DOHH2 (cell line): ENCODE measurements at regions not wholly inside any gene's neighbourhood (a gene's known extent, or its start where the extent isn't known, plus 50 kb on each side); places are given as distances from the start of the nearest gene placed in this dataset.

ENCODE experiments used
- H3F3A ChIP-seq: fragments of 200-600 bp; sonication (generic), shearing (Covaris generic); 2 replicates; pipeline ENCODE4 v1.6.0; 2016; ENCODE audit warnings: antibody characterized with exemption, mild to moderate bottlenecking; ENCODE audit not compliant: control insufficient read depth, insufficient read depth
- H3K27ac ChIP-seq: fragments of 200-600 bp; sonication (generic); 2 replicates; pipeline ENCODE4 v1.5.1; 2014; ENCODE audit warnings: low read depth, mild to moderate bottlenecking, low read length, moderate library complexity
- H3K27me3 ChIP-seq: fragments of 200-600 bp; sonication (generic); 2 replicates; pipeline ENCODE4 v1.6.1; 2014; ENCODE audit warnings: mild to moderate bottlenecking, low read length, mixed read lengths; ENCODE audit not compliant: control insufficient read depth
- H3K36me3 ChIP-seq: fragments of 200-600 bp; sonication (generic); 2 replicates; pipeline ENCODE4 v1.6.1; 2014; ENCODE audit warnings: mild to moderate bottlenecking, low read length, moderate library complexity, mixed read lengths; ENCODE audit not compliant: control insufficient read depth
- H3K4me1 ChIP-seq: fragments of 200-600 bp; sonication (generic); 2 replicates; pipeline ENCODE4 v1.6.1; 2014; ENCODE audit warnings: mild to moderate bottlenecking, low read length, mixed read lengths; ENCODE audit not compliant: control insufficient read depth
- H3K4me2 ChIP-seq: fragments of 200-600 bp; sonication (generic); 2 replicates; pipeline ENCODE4 v1.6.0; 2014; ENCODE audit warnings: mild to moderate bottlenecking, low read length, moderate library complexity
- H3K4me3 ChIP-seq: fragments of 200-600 bp; sonication (generic); 2 replicates; pipeline ENCODE4 v1.5.1; 2014; ENCODE audit warnings: mild to moderate bottlenecking, low read length, mixed read lengths
- H3K79me2 ChIP-seq: fragments of 200-600 bp; sonication (generic); 2 replicates; pipeline ENCODE4 v1.6.1; 2014; ENCODE audit warnings: mild to moderate bottlenecking, low read length, mixed read lengths; ENCODE audit not compliant: control insufficient read depth
- H3K9me2 ChIP-seq: fragments of 200-600 bp; sonication (generic); replicated peaks from 2 replicates; pipeline ENCODE4 v1.6.1; 2014; ENCODE audit warnings: mild to moderate bottlenecking, low read length, mixed read lengths; ENCODE audit not compliant: control insufficient read depth
- H3K9me3 ChIP-seq: fragments of 200-600 bp; sonication (generic); 2 replicates; pipeline ENCODE4 v1.6.1; 2014; ENCODE audit warnings: antibody characterized with exemption, low read length, mixed read lengths; ENCODE audit not compliant: control insufficient read depth, insufficient read depth
- H4K20me1 ChIP-seq: fragments of 200-600 bp; sonication (generic); 2 replicates; pipeline ENCODE4 v1.6.0; 2014; ENCODE audit warnings: low read depth, mild to moderate bottlenecking, antibody characterized with exemption, low read length, moderate library complexity; ENCODE audit not compliant: control insufficient read depth, insufficient read depth
- CTCF ChIP-seq: fragments of 200-600 bp; sonication (generic); IDR thresholded peaks from one replicate; pipeline ENCODE4 v1.5.1; 2014; ENCODE audit warnings: antibody characterized with exemption, mild to moderate bottlenecking, low read depth, low read length; ENCODE audit not compliant: poor library complexity, severe bottlenecking
- EZH2phosphoT487 ChIP-seq: fragments of 200-600 bp; sonication (generic); IDR thresholded peaks from 2 replicates; pipeline ENCODE4 v1.6.1; 2017; ENCODE audit warnings: borderline replicate concordance, mild to moderate bottlenecking, antibody characterized with exemption, low read length, moderate library complexity, mixed read lengths

DNA sequence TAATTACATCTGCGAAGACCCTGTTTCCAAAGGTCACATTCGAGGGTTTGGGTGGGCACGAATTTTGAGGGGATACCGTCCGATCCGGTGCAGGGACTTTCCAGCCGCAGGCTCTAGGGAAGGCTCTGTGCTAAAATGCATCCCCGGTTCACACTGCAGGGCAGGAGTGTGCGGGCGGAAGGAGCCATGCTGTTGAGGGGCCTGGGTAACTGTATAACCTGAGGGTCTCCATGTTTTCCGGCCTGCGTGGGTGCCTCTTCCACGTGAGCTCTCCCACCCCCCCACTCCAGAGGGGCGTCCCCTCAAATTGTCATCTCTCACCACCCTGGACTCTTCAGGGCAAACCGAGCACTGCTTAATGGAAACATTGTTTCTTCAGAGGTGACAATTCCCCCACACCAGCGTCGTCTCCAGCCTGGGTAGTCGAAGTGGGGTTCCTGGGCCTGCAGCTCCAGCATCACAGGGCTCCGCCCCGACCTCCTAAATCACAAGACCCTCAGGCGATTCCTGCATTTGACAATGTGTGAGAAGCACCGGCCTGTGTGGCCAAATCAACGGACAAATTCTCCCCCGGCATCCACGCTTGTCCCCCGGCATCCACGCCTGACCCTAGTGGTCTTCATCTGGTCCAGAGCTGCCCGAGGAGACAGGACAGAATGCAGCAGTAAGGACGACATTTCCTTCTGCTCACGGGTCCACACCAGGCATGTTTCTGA lies 51.2 kb downstream of the FOXL3 start:
- TF ChIP-seq CTCF (no peak), EZH2phosphoT487 (no peak)
- Histone ChIP-seq H3K36me3 (no peaks in the 10 kb centered on the region), H3K4me3 (no peak overlapping the region), H3K9me2 (no peaks in the 10 kb centered on the region), H3K27me3 (no peaks in the 10 kb centered on the region), H3K27ac (no peak overlapping the region), H3K4me1 (no peaks in the 10 kb centered on the region), H3K9me3 (peaks cover 67% of the 10 kb centered on the region; the same call in 1 of the 2 replicates), H3K4me2 (no peak overlapping the region), H3F3A (no peaks in the 10 kb centered on the region), H4K20me1 (no peaks in the 10 kb centered on the region), H3K79me2 (no peaks in the 10 kb centered on the region)

GRCh38 chr7:341841-342638 lies 52.1 kb downstream of the FOXL3 start:
- Histone ChIP-seq H3F3A (no peaks in the 10 kb centered on the region), H3K79me2 (no peaks in the 10 kb centered on the region), H3K36me3 (no peaks in the 10 kb centered on the region), H3K4me1 (no peaks in the 10 kb centered on the region), H3K9me2 (no peaks in the 10 kb centered on the region), H3K9me3 (peaks cover 72% of the 10 kb centered on the region; the same call in 1 of the 2 replicates), H3K4me2 (no peak overlapping the region), H3K27ac (no peak overlapping the region), H3K4me3 (no peak overlapping the region), H3K27me3 (no peaks in the 10 kb centered on the region), H4K20me1 (no peaks in the 10 kb centered on the region)
- no peak for TF ChIP-seq CTCF
- no peak for TF ChIP-seq EZH2phosphoT487

DNA sequence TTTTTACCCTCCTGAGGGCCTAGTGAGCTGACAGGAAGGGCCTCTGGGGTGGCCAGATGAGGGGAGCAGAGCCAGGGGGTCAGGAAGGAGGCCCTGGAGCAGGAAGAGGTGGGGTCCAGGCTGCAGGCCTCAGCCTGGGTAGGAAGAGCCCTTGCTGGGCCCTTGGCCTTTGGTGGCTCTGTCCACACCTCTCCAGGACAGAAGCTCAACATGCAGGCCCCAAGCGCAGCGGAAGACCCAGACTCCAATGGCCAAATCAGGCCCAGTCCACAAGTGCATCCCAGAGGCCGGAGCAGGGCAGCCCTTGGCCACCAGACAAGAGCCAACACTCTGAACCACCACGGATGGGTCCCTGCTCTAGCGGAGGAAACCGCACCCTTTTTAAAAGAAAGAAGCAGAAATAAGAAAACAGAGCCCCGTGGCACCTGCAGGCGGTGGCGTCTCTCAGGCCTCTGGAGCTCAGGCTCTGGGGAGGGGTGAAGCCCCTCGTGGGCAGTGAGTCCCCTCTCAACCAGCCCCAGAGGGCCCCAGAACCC lies 52.8 kb downstream of the FOXL3 start:
- Histone ChIP-seq H3K27me3 (no peaks in the 10 kb centered on the region), H3K9me3 (peaks cover 72% of the 10 kb centered on the region; the same call in 1 of the 2 replicates), H3K9me2 (no peaks in the 10 kb centered on the region), H4K20me1 (no peaks in the 10 kb centered on the region), H3K27ac (no peak overlapping the region), H3K4me1 (no peaks in the 10 kb centered on the region), H3K36me3 (no peaks in the 10 kb centered on the region), H3F3A (no peaks in the 10 kb centered on the region), H3K4me3 (no peak overlapping the region), H3K79me2 (no peaks in the 10 kb centered on the region), H3K4me2 (no peak overlapping the region)
- TF ChIP-seq EZH2phosphoT487 (no peak), CTCF (no peak)
